GM04503 (cell line): ENCODE measurements at regions not wholly inside any gene's neighbourhood (a gene's known extent, or its start where the extent isn't known, plus 50 kb on each side); places are given as distances from the start of the nearest gene placed in this dataset.
"Not testable (repeated sequence)": the region's sequence is repeated elsewhere in the genome, so short reads cannot be mapped to it uniquely, and the experiment has no call there.

Experiments used
- DNase-seq: peaks from one replicate; pipeline ENCODE4 v3.0.0-alpha.2; 2012; ENCODE audit warnings: low read depth

DNA sequence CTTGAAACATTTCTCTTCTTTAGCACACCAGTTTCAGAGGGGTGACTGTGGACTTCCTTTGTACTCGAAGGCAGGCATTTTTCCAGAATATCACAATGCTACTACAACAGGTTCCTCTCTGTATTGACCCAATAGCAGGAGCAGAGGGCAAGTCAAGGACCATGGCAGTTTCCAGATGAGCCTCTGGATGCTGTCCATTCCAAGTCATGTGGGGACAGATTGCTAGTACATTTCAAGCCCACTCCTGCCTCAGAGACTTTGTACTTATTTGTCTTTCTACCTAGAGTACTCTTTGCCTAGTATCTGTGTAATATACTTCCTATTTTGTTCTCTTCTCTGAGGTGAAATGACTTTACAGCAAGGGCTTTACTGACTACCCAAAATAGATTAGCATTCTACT, 373.9 kb downstream of the PIK3C3 start:
- no peak for DNase-seq

DNA sequence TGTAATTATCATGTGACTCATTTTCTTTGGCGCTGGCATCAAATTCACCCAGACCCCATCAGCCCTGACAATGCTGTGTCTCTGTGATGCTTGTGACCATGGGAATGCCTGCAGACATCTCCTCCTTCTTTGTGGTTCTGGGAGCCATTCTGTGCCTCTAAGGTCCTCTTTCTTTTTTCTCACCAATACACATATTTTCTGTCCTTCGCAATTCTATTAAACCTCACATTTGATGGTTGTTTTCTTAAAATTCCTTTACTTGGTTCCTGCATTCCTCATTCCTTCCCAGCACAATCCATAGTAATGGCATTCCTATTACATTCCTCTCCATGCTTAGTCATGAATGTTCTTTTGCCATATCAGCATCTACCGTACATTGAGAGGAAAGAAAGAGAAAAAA, 375.3 kb downstream of the PIK3C3 start:
- no peak for DNase-seq

DNA sequence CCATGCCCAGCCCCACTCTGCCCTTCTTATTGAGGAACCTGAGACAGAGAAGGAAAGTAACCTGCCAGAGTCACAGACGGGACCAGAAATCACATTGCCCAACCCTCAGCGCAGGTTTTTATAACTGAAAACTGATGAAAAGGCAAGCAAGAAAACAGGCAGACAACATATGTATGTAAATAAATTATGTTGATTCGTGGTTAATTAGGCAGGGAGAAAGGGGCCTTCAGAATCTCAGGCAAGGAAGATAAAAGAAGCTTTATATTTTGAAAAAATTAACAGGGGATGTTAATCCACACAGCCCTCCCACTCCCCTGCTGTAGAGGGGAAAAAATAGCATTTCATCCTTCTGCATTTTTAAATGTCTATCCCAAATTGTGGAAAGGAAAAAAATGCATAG, 378.5 kb downstream of the PIK3C3 start:
- DNase-seq, result no peak

DNA sequence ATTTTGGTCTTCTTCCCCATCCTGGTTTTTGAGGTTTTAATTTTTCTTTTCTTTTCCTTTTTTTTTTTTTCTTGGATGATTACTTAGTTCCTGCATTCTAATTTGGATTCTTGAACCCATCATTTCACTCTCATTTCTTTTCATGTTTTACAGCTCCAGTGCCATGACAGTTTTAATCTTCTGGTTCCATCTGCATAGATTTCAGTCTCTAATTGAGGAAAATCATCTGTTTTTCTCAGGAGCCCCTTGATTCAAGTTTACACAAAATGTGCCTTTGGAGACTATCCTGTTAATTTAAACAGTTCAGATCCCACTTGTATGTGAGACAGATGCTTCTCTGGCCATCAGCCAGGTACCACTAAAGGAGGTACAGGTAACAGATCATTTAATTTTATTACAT, 379.9 kb downstream of the PIK3C3 start:
- no peak for DNase-seq

DNA sequence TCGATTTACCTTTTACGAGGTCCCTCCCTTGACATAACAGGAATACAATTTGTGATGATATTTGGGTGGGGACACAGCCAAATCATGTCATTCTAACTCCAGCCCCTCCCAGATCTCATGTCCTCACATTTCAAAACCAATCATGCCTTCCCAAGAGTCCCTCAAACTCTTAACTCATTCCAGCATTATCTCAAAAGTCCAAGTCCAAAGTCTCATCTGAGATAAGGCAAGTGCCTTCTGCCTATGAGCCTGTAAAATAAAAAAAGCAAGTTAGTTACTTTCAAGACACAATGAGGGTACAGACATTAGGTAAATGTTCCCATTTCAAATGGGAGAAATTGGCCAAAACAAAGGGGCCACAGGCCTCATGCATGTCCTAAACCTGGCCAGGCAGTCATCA, 381.1 kb downstream of the PIK3C3 start:
- no peak for DNase-seq

DNA sequence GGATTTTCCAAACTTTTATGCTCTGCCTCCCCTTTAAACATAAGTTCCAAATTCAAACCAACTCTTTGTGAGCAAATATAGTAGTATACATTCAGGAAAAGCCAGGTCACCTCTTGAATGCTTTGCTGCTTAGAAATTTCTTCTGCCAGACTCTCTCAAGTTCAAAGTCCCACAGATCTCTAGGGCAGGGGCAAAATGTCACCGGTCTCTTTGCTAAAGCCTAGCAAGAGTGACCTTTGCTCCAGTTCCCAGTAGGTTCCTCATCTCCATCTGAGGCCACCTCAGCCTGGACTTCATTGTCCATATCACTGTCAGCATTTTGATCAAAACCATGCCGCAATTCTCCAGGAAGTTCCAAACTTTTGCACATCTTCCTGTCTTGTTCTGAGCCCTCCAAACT, 382.3 kb downstream of the PIK3C3 start:
- not testable (repeated sequence) for DNase-seq

DNA sequence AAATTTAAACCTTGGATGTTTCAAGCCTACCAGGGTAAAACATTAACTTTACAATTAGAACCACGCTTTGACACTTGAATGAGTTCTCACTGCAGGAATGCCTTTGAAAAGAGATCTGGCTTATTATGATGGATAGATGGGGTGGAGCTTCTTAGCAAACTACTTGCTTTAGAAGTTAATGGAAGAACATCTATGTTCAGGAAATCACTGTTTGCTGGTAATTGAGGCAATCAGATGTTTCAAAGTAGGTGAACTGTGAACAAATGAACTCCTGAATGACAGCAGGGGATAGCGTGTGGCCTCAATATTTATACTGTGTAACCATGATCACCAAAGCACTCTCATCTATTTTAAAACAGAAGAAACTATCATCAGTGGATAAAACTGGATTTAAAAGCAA, 383.6 kb downstream of the PIK3C3 start:
- no peak for DNase-seq

DNA sequence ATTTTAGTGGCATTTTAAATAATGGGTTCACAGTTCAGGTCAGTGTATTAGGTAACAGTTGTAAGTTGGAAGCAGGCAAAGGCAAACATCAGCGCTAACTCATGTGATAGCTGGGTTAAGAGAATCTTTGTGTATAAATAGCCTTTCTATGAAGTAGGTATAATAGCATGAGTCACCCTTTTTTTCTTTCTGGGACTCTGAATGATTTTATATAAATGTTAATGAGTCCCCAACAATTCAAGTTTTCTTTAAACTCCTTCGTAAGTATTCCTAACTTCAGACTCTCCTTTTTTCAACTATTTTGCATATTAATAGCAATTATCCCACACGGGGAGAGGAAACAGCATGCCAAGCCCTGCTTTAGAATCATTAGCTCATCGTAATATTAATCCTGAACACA, 384.3 kb downstream of the PIK3C3 start:
- DNase-seq, result no peak

DNA sequence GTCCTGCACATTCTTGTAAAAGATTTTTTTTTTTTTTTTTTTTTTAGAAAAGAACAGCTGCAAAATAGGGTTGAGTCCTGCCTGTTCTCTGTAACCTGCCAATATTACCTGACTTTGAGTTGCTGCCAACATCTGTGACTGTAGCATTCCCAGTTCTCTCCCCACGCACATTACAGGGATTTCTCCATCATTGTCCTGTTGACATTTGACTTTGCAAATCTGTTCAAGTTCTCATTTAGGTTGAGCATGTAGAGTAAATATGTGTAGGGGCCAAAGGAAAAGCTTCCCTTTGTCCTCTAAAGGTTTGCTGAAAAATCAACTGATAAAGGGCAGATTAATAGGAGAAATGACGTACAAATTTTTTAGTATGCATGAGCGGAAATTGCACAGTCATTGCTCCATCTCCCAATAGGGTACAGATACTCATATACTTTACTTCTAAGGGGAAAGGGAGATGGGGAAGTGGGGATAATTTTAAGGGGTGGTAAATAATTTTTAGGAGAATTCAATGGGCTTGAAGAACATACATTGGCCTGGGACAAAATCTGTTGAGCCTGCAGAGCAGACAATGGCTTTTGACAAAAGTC, 385.5 kb downstream of the PIK3C3 start:
- DNase-seq, result no peak

DNA sequence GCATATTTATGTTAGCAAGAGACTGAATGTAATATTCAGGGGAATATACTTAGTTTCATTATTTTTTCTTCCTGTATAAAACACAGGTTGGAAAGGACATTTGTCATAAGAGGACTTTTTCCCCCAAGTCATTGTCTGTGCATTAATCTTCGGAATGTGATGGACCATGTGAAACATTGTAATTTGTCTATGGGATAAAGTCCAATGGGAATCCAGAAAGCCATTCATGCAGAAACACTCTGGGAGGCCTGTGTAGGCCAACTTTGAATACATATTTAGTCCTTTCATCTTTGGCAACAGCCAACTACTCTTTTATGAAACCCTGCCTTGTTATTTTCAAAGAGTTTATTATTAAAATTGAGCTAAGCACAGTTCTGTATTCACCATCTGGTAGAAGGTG, 386.4 kb downstream of the PIK3C3 start:
- no peak for DNase-seq

DNA sequence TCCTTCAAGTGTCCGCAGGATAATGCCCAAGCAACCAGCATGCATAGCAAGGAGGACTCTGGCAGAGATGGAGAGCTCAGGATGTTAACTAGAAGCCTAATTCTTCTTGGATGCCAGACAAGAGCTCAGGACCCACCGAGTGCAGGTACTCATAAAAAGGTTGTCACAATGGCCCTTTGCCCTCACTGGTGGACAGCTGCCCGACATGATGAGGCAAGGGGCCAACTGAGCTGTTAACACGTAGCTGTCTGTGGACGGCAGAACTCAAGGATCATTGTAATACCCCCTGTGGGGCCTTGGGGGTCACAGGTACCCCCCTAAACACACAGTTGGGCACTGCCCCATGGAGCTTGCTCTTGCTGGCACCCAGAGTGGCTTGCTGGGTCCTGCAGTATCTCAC, 393.7 kb downstream of the PIK3C3 start:
- DNase-seq, result no peak

DNA sequence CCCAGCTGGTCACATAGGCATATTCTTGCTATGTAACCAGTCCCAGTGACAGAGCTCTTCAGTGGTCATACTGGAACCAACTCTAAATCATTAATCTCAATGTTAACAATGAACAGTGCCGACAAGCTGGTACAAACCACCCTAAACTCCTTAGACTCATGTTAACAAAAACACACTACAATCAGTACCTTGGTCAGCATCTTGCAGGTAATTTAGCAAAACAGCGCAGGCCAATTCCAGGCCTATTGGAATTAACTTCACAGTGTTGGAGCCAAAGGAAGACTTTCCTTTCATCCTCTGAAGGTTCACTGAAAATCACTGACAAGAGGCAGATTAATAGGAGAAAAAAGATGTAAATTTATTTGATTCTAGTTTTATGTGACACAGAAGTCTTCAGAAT, 396.4 kb downstream of the PIK3C3 start:
- DNase-seq, result no peak

DNA sequence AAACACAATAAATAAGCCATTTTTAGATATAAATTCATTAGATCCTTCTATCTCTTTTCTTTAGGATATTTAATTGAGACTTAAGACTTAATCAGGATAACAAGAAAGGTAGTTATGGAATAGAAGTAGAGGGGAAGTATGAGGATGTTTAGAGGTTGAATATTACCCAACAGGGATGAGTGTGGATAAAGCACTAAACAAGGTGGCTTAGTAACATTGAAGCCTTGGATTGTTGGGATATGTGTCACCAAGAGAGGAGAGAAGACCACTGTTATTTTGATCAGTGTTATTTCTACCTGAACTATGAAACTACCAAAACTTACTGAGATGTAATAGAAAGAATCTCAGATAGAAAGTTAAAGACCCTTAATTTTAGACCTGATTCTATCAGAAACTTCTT, 405.7 kb downstream of the PIK3C3 start:
- no peak for DNase-seq

DNA sequence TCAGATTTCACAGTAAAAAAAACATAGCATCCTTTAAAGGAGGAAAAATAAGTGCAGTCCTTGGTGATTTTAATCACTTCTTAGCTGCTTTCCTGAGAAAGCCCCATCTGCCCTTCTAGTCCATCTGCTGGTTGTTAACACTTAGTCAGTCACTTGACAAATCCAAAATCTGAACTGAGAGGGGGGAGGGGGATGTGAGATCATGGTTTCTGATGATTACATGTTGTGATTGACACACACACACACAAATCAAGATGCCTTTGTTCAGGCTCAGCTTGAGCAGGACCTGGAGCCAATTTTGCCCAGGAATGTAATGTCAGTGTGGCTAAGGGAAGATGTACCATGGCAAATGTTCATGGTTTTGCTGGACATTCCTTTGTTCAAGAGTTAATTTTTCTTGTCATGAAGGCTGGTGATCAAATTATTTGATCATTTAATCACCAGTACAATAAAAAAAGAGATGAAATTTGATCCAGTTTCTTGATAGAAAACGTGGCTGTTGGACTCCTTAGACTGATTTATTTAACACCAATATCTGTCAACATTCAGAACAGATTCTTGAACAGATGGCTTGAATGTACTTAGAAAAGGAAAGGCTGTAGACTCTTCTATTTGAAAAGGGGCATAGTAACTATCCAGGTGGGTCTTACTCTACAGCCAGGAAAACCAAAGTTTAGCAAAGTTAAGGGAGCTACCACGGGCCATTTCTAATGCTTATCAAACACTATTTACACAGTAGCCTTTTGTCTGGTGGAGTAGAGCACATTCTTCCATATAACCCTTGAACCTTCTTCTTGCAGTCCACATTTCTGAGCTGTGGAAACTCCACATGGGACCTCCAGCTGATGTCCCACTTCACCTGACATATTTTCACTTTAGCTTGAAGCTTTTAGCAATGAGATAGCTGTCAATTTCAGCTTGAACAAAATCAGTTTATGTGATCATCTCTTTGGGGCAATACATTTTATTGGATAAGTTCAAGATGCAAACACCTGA, 408.7 kb downstream of the PIK3C3 start:
- DNase-seq, result no peak

DNA sequence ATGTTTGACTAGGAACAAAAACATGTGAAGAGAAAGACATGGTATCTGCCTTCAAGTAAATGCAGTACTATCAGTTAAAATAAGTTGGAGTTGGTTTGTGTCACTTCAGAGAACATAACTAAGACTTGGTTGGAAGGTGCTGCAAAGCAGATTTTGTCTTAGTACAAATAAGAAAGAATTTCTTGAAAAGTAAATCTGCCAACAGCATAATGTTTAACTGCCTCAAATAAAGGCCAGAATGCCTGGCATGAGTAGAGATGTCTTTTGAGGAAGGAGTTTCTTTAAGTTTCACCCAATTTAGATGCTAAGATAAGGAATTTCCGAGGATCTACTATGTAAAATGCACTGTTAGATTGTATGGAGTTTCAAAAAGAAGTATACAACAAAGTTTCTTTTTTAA, 409.7 kb downstream of the PIK3C3 start:
- no peak for DNase-seq

DNA sequence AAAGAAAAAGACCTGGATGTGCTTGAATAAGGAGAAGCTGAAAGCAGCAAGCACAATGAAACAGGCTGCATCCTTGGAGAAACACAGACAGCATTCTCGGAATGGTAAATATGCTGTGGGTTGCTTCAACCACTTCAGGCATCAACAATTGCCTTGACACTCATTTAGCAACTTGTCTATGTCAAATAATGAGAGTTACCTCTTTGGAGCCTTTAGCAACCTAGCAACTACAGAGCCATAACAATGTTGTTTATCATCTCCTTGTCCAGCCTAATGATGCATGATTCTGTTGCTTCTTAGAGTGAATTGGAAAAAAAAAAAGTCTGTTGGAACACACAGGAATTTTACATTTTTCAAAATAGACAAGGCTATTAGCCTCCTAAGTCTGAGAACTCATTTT, 410.6 kb downstream of the PIK3C3 start:
- no peak for DNase-seq

DNA sequence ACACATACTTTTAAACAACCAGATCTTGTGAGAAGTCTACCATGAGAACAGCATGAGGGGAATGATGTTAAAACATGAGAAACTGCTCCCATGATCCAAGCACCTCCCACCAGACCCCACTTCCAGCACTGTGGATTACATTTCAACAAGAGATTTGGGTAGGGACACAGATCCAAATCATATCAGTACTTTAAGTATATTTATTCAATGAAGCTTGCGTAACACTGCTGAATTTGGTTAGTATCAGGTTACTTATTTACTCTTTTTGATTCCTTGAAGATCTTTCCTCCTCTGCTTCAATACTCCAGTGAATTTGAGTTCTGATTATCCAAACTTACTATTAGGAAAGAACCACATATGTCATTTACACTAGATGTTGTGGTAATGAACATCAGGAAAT, 418.6 kb downstream of the PIK3C3 start:
- DNase-seq, result no peak

DNA sequence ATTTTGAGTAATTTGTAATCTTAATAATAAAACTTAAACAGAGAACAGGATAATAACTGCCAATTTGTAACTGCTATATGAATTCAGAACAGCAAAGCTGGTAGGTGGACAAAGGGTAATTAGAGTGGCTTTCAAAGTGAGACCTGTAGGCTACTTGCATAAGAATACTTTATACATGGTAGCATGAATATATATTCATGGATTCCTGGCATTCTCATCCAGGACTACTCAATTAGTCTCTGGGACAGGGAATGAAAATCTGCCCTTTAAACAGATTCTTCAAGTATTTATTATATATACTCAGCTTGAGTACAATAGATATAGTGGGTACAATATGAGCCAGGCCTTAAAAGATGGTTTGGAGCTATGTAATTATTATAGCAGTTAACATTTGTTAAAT, 419.9 kb downstream of the PIK3C3 start:
- no peak for DNase-seq

DNA sequence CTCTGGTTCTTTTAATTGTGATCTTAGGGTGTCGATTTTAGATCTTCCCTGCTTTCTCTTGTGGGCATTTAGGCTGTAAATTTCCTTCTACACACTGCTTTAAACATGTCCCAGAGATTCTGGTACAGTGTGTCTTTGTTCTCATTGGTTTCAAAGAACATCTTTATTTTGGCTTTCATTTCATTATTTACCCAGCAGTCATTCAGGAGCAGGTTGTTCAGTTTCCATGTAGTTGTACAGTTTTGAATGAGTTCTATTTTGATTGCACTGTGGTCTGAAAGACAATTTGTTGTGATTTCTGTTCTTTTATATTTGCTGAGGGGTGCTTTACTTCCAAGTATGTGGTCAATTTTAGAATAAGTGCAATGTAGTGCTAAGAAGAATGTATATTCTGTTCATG, 423.8 kb downstream of the PIK3C3 start:
- DNase-seq, result not testable (repeated sequence)

DNA sequence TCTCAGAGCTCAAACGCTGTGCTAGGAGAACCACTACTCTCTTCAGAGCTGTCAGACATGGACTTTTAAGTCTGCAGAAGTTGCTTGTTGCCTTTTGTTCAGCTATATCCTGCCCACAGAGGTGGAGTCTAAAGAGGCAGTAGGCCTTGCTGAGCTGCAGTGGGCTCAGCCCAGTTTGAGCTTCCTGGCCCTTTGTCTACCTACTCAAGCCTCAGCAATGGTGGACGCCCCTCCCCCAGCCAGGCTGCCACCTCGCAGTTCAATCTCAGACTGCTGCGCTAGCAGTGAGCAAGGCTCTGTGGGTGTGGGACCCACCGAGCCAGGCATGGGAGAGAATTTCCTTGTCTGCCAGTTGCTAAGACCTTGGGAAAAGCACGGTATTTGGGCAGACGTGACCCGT, 426.2 kb downstream of the PIK3C3 start:
- DNase-seq, result not testable (repeated sequence)

DNA sequence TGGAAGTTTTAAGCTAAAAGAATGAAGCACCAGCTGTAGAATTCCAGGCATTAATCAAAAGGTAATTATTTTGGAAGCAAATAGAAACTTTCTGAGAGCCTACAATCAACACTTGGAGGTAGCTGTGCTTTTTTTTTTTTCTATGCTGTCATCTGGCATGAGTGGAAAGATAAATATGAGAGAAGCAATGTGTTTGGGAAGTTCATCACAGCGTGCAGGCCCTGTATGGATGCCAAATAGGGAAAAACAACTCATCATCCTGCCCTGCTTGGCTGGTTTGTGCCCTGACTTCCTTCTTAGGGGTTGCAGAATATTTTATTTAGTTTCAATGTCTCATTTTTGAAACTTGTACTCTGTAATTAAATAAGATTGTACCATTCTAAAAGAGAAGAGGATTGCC, 437.4 kb downstream of the PIK3C3 start:
- DNase-seq, result no peak

DNA sequence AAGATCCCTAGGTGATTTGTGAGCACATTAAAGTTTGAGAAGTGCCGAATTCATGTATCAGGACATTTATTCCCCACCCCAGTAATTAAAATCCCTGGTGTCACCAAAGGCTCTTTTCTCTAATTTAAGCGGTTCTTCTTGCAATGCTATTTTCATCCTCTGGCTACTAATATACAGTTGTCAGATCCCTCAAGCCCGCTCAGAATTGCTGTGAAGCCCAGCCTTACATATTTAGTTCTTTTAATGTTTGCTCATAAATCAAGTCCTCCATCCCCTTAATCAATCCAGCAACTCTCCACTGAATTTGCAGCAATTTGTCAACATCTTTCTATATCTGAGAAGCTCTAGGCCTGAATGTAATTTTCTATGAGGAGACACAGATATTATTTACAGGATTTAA, 437.9 kb downstream of the PIK3C3 start:
- no peak for DNase-seq

DNA sequence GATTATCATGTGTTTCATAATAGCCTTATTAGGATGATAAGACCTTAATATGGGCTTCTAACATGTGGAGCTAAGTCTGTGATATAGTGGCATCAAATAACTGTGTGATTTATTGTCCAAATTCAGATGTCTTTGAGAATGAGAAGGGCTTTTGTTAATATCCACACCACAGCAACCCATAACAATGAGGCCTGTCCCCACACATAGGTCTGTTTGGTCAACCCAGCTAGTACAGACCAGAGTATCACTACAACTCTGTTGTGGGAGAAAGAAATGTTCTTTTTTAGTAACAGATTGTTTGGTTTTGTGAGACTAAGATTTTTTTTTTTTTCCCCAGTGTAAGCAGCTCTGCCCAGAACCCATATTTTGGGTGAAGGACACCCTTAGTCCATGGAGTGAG, 439.2 kb downstream of the PIK3C3 start:
- DNase-seq, result no peak
